PFSK-1 (cell line): ENCODE measurements at regions not wholly inside any gene's neighbourhood (a gene's known extent, or its start where the extent isn't known, plus 50 kb on each side); places are given as distances from the start of the nearest gene placed in this dataset.

Experiments
- FOXP2 ChIP-seq: optimal IDR thresholded peaks from 2 replicates; pipeline ENCODE3; 2011; ENCODE audit warnings: borderline replicate concordance, control low read depth, inconsistent platforms; ENCODE audit not compliant: insufficient read depth; ENCODE audit errors: extremely low read length, extremely low read depth
- POLR2AphosphoS5 ChIP-seq: IDR thresholded peaks from 2 replicates; pipeline ENCODE4 v1.6.1; 2012; ENCODE audit warnings: low read depth, mild to moderate bottlenecking, control low read depth, low read length, moderate library complexity
- REST ChIP-seq, 2 experiments: IDR thresholded peaks; 2 replicates each; pipeline versions ENCODE4 v1.6.1 to v1.8.0; 2011 to 2012; ENCODE audit warnings: low read depth in 2 of 2, low read length in 2 of 2, control low read depth in 1 of 2, inconsistent platforms in 1 of 2, mild to moderate bottlenecking in 1 of 2, moderate library complexity in 1 of 2; ENCODE audit not compliant: insufficient read depth in 1 of 2
- SIN3A ChIP-seq: IDR thresholded peaks from 2 replicates; pipeline ENCODE4 v1.6.1; 2012; ENCODE audit warnings: mild to moderate bottlenecking, low read length, moderate library complexity, borderline replicate concordance; ENCODE audit not compliant: insufficient read depth
- TAF1 ChIP-seq: IDR thresholded peaks from 2 replicates; pipeline ENCODE4 v1.6.1; 2012; ENCODE audit warnings: low read length, control low read depth, borderline replicate concordance; ENCODE audit not compliant: insufficient read depth

GRCh38 chr6:11327961-11328360, 95.5 kb upstream of the NEDD9 start:
- TF ChIP-seq POLR2AphosphoS5 (no peak), FOXP2 (no peak), REST (IDR thresholded peaks at IDR 0.05; ENCODE audit: insufficient read depth in 1 of 2, low read depth in 2 of 2, low read length in 2 of 2) (no peak), TAF1 (no peak), SIN3A (no peak)
